GM18861 (cell line): ENCODE measurements at regions not wholly inside any gene's neighbourhood (a gene's known extent, or its start where the extent isn't known, plus 50 kb on each side); places are given as distances from the start of the nearest gene placed in this dataset.

Experiments
- ATAC-seq: cut with Tn5 transposase; IDR thresholded peaks from one replicate; pipeline ENCODE4 v1.9.1; 2021; ENCODE audit not compliant: unreplicated experiment

DNA sequence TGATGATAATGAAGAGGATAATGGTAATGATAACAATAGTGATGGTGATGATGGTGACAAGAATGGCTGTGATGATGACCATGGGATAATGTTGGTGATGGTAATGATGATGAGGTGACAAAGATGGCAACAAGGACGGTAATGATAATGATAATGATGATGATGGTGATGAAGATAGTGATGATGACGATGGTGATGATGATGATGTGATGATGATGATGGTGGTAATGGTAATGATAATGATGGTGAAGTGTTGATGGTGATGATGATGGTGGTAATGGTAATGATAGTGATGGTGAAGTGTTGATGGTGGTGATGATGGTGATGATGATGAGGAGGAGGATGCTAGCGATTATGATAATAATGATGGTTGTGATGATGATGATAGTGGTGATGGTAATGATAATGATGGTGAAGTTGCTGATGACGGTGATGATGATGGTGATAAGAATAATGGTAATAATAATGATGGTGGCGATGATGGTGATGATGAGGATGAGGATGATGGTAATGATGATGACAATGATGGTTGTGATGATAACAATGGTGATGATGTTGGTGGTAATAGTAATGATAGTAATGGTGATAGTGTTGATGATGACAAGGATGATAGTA, 54.7 kb upstream of the OPCML start:
- ATAC-seq, result no peak

DNA sequence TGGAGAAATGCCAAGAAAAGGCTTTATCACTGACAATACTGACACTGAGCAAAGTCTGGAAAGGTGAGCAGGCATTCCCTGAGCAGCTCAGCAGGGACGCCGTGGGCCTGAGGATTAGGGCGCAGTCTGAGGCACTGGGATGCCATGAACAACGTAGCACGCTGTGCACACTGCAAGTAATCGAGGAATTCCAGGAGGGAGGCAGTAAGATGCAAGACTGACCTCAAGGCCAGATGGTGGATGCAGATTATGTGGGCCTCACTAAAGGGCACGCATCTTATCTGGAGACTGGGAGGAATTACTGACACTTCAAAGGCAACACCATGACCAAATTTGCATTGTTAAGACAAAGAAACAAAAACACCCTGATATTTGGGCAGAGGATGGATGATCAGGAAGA, 50.4 kb upstream of the OPCML start:
- ATAC-seq, result no peak

DNA sequence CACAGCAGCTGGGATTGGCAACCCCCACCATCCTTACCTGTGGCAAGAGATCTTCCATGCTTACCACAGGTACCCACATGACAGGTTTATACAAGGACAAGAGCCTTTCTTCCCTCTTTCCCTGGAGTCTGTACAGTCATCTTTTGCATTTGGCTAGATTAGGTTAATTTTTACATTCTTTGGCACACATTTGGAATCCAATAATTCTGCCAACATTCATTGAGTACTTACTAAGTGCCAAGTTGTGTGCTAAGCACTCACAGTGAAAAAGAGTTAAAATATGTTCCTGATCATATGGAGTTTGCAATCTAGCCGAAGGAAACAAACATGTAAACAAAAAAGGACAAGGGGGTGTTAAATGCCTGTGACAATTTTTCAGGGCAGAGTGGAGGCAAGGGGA, 50.0 kb upstream of the OPCML start:
- ATAC-seq, result no peak
